Vagina (tissue), 2 donors: ENCODE measurements at regions not wholly inside any gene's neighbourhood (a gene's known extent, or its start where the extent isn't known, plus 50 kb on each side); places are given as distances from the start of the nearest gene placed in this dataset.

Source experiments
- CTCF ChIP-seq, 3 experiments: fragments of 450-650 bp in 2 of 3; fragments of 200-600 bp in 1 of 3; sonication (generic) in 1 of 3; IDR thresholded peaks; one replicate each; pipeline ENCODE4 v1.5.1; 2017 to 2019; ENCODE audit warnings: antibody characterized with exemption in 3 of 3, mild to moderate bottlenecking in 2 of 3, moderate library complexity in 2 of 3
- POLR2A ChIP-seq, 2 donors: fragments of 450-650 bp; IDR thresholded peaks; one replicate each; pipeline ENCODE4 v1.6.1; 2017; ENCODE audit warnings: antibody characterized with exemption in 2 of 2, mild to moderate bottlenecking in 2 of 2, moderate library complexity in 2 of 2

GRCh38 chr9:89992326-89993198 lies 387.8 kb downstream of the GADD45G start:
- TF ChIP-seq POLR2A (IDR thresholded peaks at IDR 0.05), result no peak
- TF ChIP-seq CTCF (IDR thresholded peaks at IDR 0.05), result no peak
